Breast epithelium (tissue), 4 donors: ENCODE measurements at regions not wholly inside any gene's neighbourhood (a gene's known extent, or its start where the extent isn't known, plus 50 kb on each side); places are given as distances from the start of the nearest gene placed in this dataset.

Experiments used
- DNase-seq, 2 donors: peaks; one replicate each; pipeline ENCODE4 v3.0.0-alpha.2; 2019; ENCODE audit warnings: low spot score in 2 of 2
- H3K27ac ChIP-seq, 2 donors: fragments of 200-600 bp; sonication (generic) in 1 of 2; one replicate each; pipeline ENCODE4 v1.5.1; 2016 to 2019; ENCODE audit warnings: mild to moderate bottlenecking in 1 of 2
- H3K27me3 ChIP-seq, 2 donors: fragments of 200-600 bp; sonication (generic) in 1 of 2; one replicate each; pipeline versions ENCODE4 v1.5.1 to v1.6.0; 2017 to 2019; ENCODE audit warnings: control low read depth in 1 of 2, mild to moderate bottlenecking in 1 of 2
- H3K36me3 ChIP-seq: fragments of 200-600 bp; one replicate; pipeline ENCODE4 v1.5.1; 2019
- H3K4me1 ChIP-seq, 2 donors: fragments of 200-600 bp; sonication (generic); one replicate each; pipeline ENCODE4 v1.5.1; 2016 to 2019; ENCODE audit warnings: control low read depth in 1 of 2
- H3K4me3 ChIP-seq, 3 donors: fragments of 200-600 bp; sonication (generic); 1 replicate in 2 of 3; 2 replicates in 1 of 3; pipeline ENCODE4 v1.5.1; 2016 to 2019; ENCODE audit warnings: mild to moderate bottlenecking in 3 of 3, moderate library complexity in 2 of 3
- H3K9me3 ChIP-seq, 2 donors: fragments of 200-600 bp; sonication (generic) in 1 of 2; one replicate each; pipeline ENCODE4 v1.5.1; 2016 to 2019; ENCODE audit warnings: control low read depth in 1 of 2
- POLR2A ChIP-seq: fragments of 450-650 bp; IDR thresholded peaks from one replicate; pipeline ENCODE4 v1.6.1; 2016; ENCODE audit warnings: antibody characterized with exemption, mild to moderate bottlenecking, moderate library complexity
- POLR2AphosphoS5 ChIP-seq, 3 donors: sonication (generic); formaldehyde crosslinking; IDR thresholded peaks; one replicate each; pipeline ENCODE4 v1.6.1; 2017; ENCODE audit warnings: antibody characterized with exemption in 3 of 3
- intact Hi-C: fragments of 100-400 bp; cut with DNase I; formaldehyde crosslinking; loops from one replicate; pipeline ENCODE4 v1.15.1; 2023; ENCODE audit warnings: low total_unique reads
- TF ChIP-seq, protein P1 (sequence below), 3 donors: fragments of 450-650 bp; IDR thresholded peaks; one replicate each; pipeline ENCODE4 v1.5.1; 2016 to 2017; ENCODE audit warnings: antibody characterized with exemption in 3 of 3, mild to moderate bottlenecking in 3 of 3, moderate library complexity in 3 of 3

- intact Hi-C loops = no loop called here
- DNase-seq = no peak
Measured at GRCh38 chr11:21888814-21889213, 304.1 kb upstream of the ANO5 start.

GRCh38 chr11:21892736-21893564 lies 299.9 kb upstream of the ANO5 start:
- H3K27me3 ChIP-seq = no peaks in the 10 kb centered on the region
- intact Hi-C loops = no loop called here
- no peaks in the 10 kb centered on the region for H3K9me3 ChIP-seq
- no peaks in the 10 kb centered on the region for H3K4me1 ChIP-seq
- H3K27ac ChIP-seq = no peak overlapping the region
- H3K36me3 ChIP-seq = no peaks in the 10 kb centered on the region
- H3K4me3 ChIP-seq = no peak overlapping the region
- DNase-seq = no peak
- TF ChIP-seq POLR2A (no peak), POLR2AphosphoS5 (IDR thresholded peaks at IDR 0.05) (no peak)
- TF ChIP-seq, protein P1, sequence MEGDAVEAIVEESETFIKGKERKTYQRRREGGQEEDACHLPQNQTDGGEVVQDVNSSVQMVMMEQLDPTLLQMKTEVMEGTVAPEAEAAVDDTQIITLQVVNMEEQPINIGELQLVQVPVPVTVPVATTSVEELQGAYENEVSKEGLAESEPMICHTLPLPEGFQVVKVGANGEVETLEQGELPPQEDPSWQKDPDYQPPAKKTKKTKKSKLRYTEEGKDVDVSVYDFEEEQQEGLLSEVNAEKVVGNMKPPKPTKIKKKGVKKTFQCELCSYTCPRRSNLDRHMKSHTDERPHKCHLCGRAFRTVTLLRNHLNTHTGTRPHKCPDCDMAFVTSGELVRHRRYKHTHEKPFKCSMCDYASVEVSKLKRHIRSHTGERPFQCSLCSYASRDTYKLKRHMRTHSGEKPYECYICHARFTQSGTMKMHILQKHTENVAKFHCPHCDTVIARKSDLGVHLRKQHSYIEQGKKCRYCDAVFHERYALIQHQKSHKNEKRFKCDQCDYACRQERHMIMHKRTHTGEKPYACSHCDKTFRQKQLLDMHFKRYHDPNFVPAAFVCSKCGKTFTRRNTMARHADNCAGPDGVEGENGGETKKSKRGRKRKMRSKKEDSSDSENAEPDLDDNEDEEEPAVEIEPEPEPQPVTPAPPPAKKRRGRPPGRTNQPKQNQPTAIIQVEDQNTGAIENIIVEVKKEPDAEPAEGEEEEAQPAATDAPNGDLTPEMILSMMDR (IDR thresholded peaks at IDR 0.05) = no peak

More at GRCh38 chr11:21888814-21889213, 304.1 kb upstream of the ANO5 start:
- Histone ChIP-seq H3K36me3 (no peaks in the 10 kb centered on the region), H3K27ac (no peak overlapping the region), H3K4me1 (no peaks in the 10 kb centered on the region), H3K4me3 (no peak overlapping the region), H3K27me3 (no peaks in the 10 kb centered on the region), H3K9me3 (no peaks in the 10 kb centered on the region)
- TF ChIP-seq, protein P1 (IDR thresholded peaks at IDR 0.05) = no peak
- TF ChIP-seq POLR2A (no peak), POLR2AphosphoS5 (IDR thresholded peaks at IDR 0.05) (no peak)

GRCh38 chr11:21893565-21893867 lies 299.4 kb upstream of the ANO5 start:
- Histone ChIP-seq H3K9me3 (no peaks in the 10 kb centered on the region), H3K4me1 (no peaks in the 10 kb centered on the region), H3K36me3 (no peaks in the 10 kb centered on the region), H3K27me3 (no peaks in the 10 kb centered on the region), H3K4me3 (no peak overlapping the region), H3K27ac (no peak overlapping the region)
- no peak for TF ChIP-seq POLR2AphosphoS5 (IDR thresholded peaks at IDR 0.05)
- no peak for TF ChIP-seq POLR2A
- TF ChIP-seq, protein P1 (IDR thresholded peaks at IDR 0.05) = no peak
- intact Hi-C loops = no loop called here
- no peak for DNase-seq

- no peaks in the 10 kb centered on the region for H3K9me3 ChIP-seq
- no peak overlapping the region for H3K27ac ChIP-seq
- intact Hi-C loops = no loop called here
- DNase-seq = no peak
- H3K27me3 ChIP-seq = no peaks in the 10 kb centered on the region
- no peaks in the 10 kb centered on the region for H3K36me3 ChIP-seq
- H3K4me1 ChIP-seq = no peaks in the 10 kb centered on the region
- TF ChIP-seq POLR2A (no peak), POLR2AphosphoS5 (IDR thresholded peaks at IDR 0.05) (no peak)
- TF ChIP-seq, protein P1 (IDR thresholded peaks at IDR 0.05) = no peak
- H3K4me3 ChIP-seq = no peak overlapping the region
Measured at GRCh38 chr11:21894492-21894891, 298.4 kb upstream of the ANO5 start.

DNA sequence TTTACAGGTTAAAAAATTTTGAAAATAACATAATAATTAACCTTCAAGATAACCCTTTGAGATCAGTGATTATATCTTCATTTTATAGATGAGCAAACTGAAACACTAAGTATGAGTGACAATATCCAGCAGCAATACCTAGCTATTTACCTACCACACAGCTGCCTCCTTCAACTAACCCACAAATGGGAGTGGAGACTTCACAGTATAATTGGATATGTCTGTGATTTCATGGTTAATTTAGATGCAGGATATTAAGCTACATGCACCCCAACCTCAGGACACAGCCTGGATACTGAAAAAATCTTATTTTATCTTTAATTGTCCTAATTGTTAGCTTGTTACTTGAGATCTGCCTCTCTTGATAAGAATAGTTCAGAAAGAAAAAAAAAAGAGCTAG lies 297.2 kb upstream of the ANO5 start:
- Histone ChIP-seq H3K27ac (no peak overlapping the region), H3K36me3 (no peaks in the 10 kb centered on the region), H3K27me3 (no peaks in the 10 kb centered on the region), H3K9me3 (no peaks in the 10 kb centered on the region), H3K4me1 (no peaks in the 10 kb centered on the region), H3K4me3 (no peak overlapping the region)
- TF ChIP-seq, protein P1 (IDR thresholded peaks at IDR 0.05) = no peak
- TF ChIP-seq POLR2A (no peak), POLR2AphosphoS5 (IDR thresholded peaks at IDR 0.05) (no peak)
- intact Hi-C loops = no loop called here
- DNase-seq = no peak
